ENCODE measurements at regions not wholly inside any gene's neighbourhood (a gene's known extent, or its start where the extent isn't known, plus 50 kb on each side); places are given as distances from the start of the nearest gene placed in this dataset.

GRCh38 chr13:111855191-111855590 lies 211.8 kb upstream of the SOX1 start:
- Mint-ChIP-seq H3K4me3 (no peak overlapping the region), H3K9me3 (no peaks in the 10 kb centered on the region), H3K4me1 (ENCODE audit: low read depth) (no peaks in the 10 kb centered on the region), H3K27me3 (no peaks in the 10 kb centered on the region), H3K36me3 (ENCODE audit: low read depth) (no peaks in the 10 kb centered on the region), H3K27ac (no peak overlapping the region)
- CTCF ChIA-PET, result interaction anchor here (0.7 kb wide), 1 partner anchor 581 kb away, joined by 3 read pairs; no protein-coding TSS in a partner anchor
- intact Hi-C loops (cut with micrococcal nuclease), result no loop called here
- no peak for ATAC-seq
- DNase-seq, result no peak
- POLR2A ChIA-PET, result no interaction called here
- no peak for TF ChIP-seq CTCF (IDR thresholded peaks at IDR 0.05)

- Mint-ChIP-seq H3K27me3 (no peaks in the 10 kb centered on the region), H3K27ac (no peak overlapping the region), H3K4me1 (ENCODE audit: low read depth) (no peaks in the 10 kb centered on the region), H3K4me3 (no peak overlapping the region), H3K9me3 (no peaks in the 10 kb centered on the region), H3K36me3 (ENCODE audit: low read depth) (no peaks in the 10 kb centered on the region)
- ChIA-PET CTCF (no interaction called here), POLR2A (no interaction called here)
- ATAC-seq (no peak), DNase-seq (no peak)
- intact Hi-C loops (cut with micrococcal nuclease), result no loop called here
- TF ChIP-seq CTCF (IDR thresholded peaks at IDR 0.05), result no peak
Measured at GRCh38 chr13:111855786-111856185, 211.2 kb upstream of the SOX1 start.

GRCh38 chr13:111856571-111856970 lies 210.4 kb upstream of the SOX1 start:
- CTCF ChIA-PET, result no interaction called here
- ATAC-seq (no peak), DNase-seq (no peak)
- Mint-ChIP-seq H3K36me3 (ENCODE audit: low read depth) (no peaks in the 10 kb centered on the region), H3K27me3 (no peaks in the 10 kb centered on the region), H3K4me3 (no peak overlapping the region), H3K9me3 (no peaks in the 10 kb centered on the region), H3K27ac (no peak overlapping the region), H3K4me1 (ENCODE audit: low read depth) (no peaks in the 10 kb centered on the region)
- intact Hi-C loops (cut with micrococcal nuclease), result no loop called here
- no peak for TF ChIP-seq CTCF (IDR thresholded peaks at IDR 0.05)
- POLR2A ChIA-PET, result no interaction called here

GRCh38 chr13:111857336-111857735 lies 209.6 kb upstream of the SOX1 start:
- no peaks in the 10 kb centered on the region for H3K4me1 Mint-ChIP-seq (ENCODE audit: low read depth)
- ChIA-PET POLR2A (no interaction called here), CTCF (no interaction called here)
- DNase-seq (no peak), ATAC-seq (no peak)
- TF ChIP-seq CTCF (IDR thresholded peaks at IDR 0.05), result no peak
- no peak overlapping the region for H3K4me3 Mint-ChIP-seq
- no peak overlapping the region for H3K27ac Mint-ChIP-seq
- no peaks in the 10 kb centered on the region for H3K36me3 Mint-ChIP-seq (ENCODE audit: low read depth)
- H3K9me3 Mint-ChIP-seq, result no peaks in the 10 kb centered on the region
- intact Hi-C loops (cut with micrococcal nuclease), result no loop called here
- H3K27me3 Mint-ChIP-seq, result no peaks in the 10 kb centered on the region

GRCh38 chr13:111857846-111858560 lies 208.9 kb upstream of the SOX1 start:
- no peaks in the 10 kb centered on the region for H3K27me3 Mint-ChIP-seq
- H3K4me3 Mint-ChIP-seq, result no peak overlapping the region
- no peaks in the 10 kb centered on the region for H3K4me1 Mint-ChIP-seq (ENCODE audit: low read depth)
- POLR2A ChIA-PET, result no interaction called here
- H3K36me3 Mint-ChIP-seq (ENCODE audit: low read depth), result no peaks in the 10 kb centered on the region
- DNase-seq, result no peak
- no peak for ATAC-seq
- no peaks in the 10 kb centered on the region for H3K9me3 Mint-ChIP-seq
- CTCF ChIA-PET, result no interaction called here
- TF ChIP-seq CTCF (IDR thresholded peaks at IDR 0.05), result no peak
- no peak overlapping the region for H3K27ac Mint-ChIP-seq
- intact Hi-C loops (cut with micrococcal nuclease), result no loop called here
